K562 (cell line): ENCODE measurements at regions not wholly inside any gene's neighbourhood (a gene's known extent, or its start where the extent isn't known, plus 50 kb on each side); places are given as distances from the start of the nearest gene placed in this dataset.

Experiments used
- BRCA1 ChIP-seq, 2 experiments: fragments of 450-650 bp in 1 of 2; sonication (generic) in 1 of 2; formaldehyde crosslinking in 1 of 2; IDR thresholded peaks; 2 replicates each; pipeline versions ENCODE4 v1.5.0 to v1.6.1; 2017 to 2020; ENCODE audit warnings: mild to moderate bottlenecking in 1 of 2, missing genetic modification reagents in 1 of 2
- CCNT2 ChIP-seq: IDR thresholded peaks from 2 replicates; pipeline ENCODE4 v1.6.1; 2011; ENCODE audit warnings: borderline replicate concordance, low read depth, mild to moderate bottlenecking, moderate library complexity, mixed read lengths, low read length; ENCODE audit not compliant: insufficient read length; ENCODE audit errors: extremely low read depth
- CEBPB ChIP-seq: fragments of 450-650 bp; IDR thresholded peaks from 2 replicates; pipeline ENCODE4 v1.6.1; 2016; ENCODE audit warnings: missing genetic modification characterization, missing compliant biosample characterization
- DMBX1 ChIP-seq: fragments of 250-450 bp; sonication (Bioruptor Pico); IDR thresholded peaks from 2 replicates; pipeline ENCODE4 v1.8.0; 2022; ENCODE audit warnings: inconsistent platforms, mild to moderate bottlenecking, moderate library complexity, borderline replicate concordance
- ILF3 ChIP-seq: fragments of 450-650 bp; IDR thresholded peaks from 2 replicates; pipeline ENCODE4 v1.6.1; 2018; ENCODE audit warnings: antibody characterized with exemption, mild to moderate bottlenecking, moderate library complexity, borderline replicate concordance
- KHSRP ChIP-seq: fragments of 450-650 bp; IDR thresholded peaks from 2 replicates; pipeline ENCODE4 v1.6.1; 2017
- LARP7 ChIP-seq: fragments of 450-650 bp; IDR thresholded peaks from 2 replicates; pipeline ENCODE4 v1.6.1; 2016
- MYC ChIP-seq, 2 experiments: fragments of 250-450 bp in 1 of 2; sonication (Bioruptor Pico) in 1 of 2; IDR thresholded peaks; 2 replicates each; pipeline versions ENCODE4 v1.5.1 to v1.6.1; 2012 to 2021; ENCODE audit warnings: low read depth in 2 of 2, borderline replicate concordance in 1 of 2, improper control_type of control experiment in 1 of 2, low read length in 1 of 2, mild to moderate bottlenecking in 1 of 2, moderate library complexity in 1 of 2
- NR2F6 ChIP-seq: fragments of 450-650 bp; formaldehyde crosslinking; IDR thresholded peaks from 2 replicates; pipeline ENCODE4 v1.4.0; 2020; ENCODE audit warnings: mild to moderate bottlenecking
- SRSF1 ChIP-seq: fragments of 200-400 bp; formaldehyde crosslinking; IDR thresholded peaks from 2 replicates; pipeline ENCODE4 v1.6.1; 2017; ENCODE audit warnings: mild to moderate bottlenecking, low read depth, low read length, moderate library complexity
- TEAD1 ChIP-seq, 2 experiments: fragments of 450-650 bp in 1 of 2; sonication (generic) in 1 of 2; formaldehyde crosslinking; IDR thresholded peaks; 2 replicates each; pipeline versions ENCODE4 v1.4.0 to v1.8.0; 2020 to 2022; ENCODE audit warnings: mild to moderate bottlenecking in 2 of 2, missing genetic modification reagents in 1 of 2
- THRA ChIP-seq: fragments of 450-650 bp; IDR thresholded peaks from 2 replicates; pipeline ENCODE4 v1.6.1; 2017; ENCODE audit warnings: mild to moderate bottlenecking, moderate library complexity
- ZNF217 ChIP-seq: sonication (generic); formaldehyde crosslinking; IDR thresholded peaks from 2 replicates; pipeline ENCODE4 v1.8.0; 2022; ENCODE audit warnings: mild to moderate bottlenecking, missing genetic modification reagents
- TF ChIP-seq, protein P1 (sequence below): sonication (generic); formaldehyde crosslinking; IDR thresholded peaks from 2 replicates; pipeline ENCODE4 v1.8.0; 2022; ENCODE audit warnings: missing genetic modification reagents, mild to moderate bottlenecking, borderline replicate concordance
- TF ChIP-seq, protein P2 (sequence below): sonication (generic); formaldehyde crosslinking; IDR thresholded peaks from 2 replicates; pipeline ENCODE4 v1.8.0; 2022; ENCODE audit warnings: missing genetic modification reagents, mild to moderate bottlenecking, borderline replicate concordance
- TF ChIP-seq, protein P3 (sequence below): fragments of 450-650 bp; conservative IDR thresholded peaks from 2 replicates; pipeline ENCODE4 v1.6.1; 2016; ENCODE audit warnings: missing genetic modification characterization, low read depth, mild to moderate bottlenecking, missing compliant biosample characterization, moderate library complexity
- TF ChIP-seq, protein P4 (sequence below): sonication (generic); formaldehyde crosslinking; IDR thresholded peaks from 2 replicates; pipeline ENCODE4 v1.8.1; 2023; ENCODE audit warnings: missing genetic modification reagents, mild to moderate bottlenecking, borderline replicate concordance

GRCh38 chr2:88874063-88874657 lies 182.7 kb downstream of the RPIA start (continued):
- TF ChIP-seq, protein P1, sequence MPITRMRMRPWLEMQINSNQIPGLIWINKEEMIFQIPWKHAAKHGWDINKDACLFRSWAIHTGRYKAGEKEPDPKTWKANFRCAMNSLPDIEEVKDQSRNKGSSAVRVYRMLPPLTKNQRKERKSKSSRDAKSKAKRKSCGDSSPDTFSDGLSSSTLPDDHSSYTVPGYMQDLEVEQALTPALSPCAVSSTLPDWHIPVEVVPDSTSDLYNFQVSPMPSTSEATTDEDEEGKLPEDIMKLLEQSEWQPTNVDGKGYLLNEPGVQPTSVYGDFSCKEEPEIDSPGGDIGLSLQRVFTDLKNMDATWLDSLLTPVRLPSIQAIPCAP (CRISPR knock-in tag) = no peak
- TF ChIP-seq, protein P2, sequence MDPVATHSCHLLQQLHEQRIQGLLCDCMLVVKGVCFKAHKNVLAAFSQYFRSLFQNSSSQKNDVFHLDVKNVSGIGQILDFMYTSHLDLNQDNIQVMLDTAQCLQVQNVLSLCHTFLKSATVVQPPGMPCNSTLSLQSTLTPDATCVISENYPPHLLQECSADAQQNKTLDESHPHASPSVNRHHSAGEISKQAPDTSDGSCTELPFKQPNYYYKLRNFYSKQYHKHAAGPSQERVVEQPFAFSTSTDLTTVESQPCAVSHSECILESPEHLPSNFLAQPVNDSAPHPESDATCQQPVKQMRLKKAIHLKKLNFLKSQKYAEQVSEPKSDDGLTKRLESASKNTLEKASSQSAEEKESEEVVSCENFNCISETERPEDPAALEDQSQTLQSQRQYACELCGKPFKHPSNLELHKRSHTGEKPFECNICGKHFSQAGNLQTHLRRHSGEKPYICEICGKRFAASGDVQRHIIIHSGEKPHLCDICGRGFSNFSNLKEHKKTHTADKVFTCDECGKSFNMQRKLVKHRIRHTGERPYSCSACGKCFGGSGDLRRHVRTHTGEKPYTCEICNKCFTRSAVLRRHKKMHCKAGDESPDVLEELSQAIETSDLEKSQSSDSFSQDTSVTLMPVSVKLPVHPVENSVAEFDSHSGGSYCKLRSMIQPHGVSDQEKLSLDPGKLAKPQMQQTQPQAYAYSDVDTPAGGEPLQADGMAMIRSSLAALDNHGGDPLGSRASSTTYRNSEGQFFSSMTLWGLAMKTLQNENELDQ (CRISPR knock-in tag) = no peak
- TF ChIP-seq CEBPB (tag) = no peak
- no peak for TF ChIP-seq BRCA1 (IDR thresholded peaks at IDR 0.05)
- TF ChIP-seq BRCA1 (CRISPR knock-in tag; IDR thresholded peaks at IDR 0.05) = no peak
- no peak for TF ChIP-seq LARP7
- TF ChIP-seq, protein P3, sequence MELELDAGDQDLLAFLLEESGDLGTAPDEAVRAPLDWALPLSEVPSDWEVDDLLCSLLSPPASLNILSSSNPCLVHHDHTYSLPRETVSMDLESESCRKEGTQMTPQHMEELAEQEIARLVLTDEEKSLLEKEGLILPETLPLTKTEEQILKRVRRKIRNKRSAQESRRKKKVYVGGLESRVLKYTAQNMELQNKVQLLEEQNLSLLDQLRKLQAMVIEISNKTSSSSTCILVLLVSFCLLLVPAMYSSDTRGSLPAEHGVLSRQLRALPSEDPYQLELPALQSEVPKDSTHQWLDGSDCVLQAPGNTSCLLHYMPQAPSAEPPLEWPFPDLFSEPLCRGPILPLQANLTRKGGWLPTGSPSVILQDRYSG = no peak
- TF ChIP-seq THRA = no peak
- TF ChIP-seq KHSRP = no peak
- no peak for TF ChIP-seq CCNT2
- TF ChIP-seq ILF3 = no peak
- no peak for TF ChIP-seq TEAD1 (CRISPR knock-in tag; IDR thresholded peaks at IDR 0.05)
- TF ChIP-seq ZNF217 (CRISPR knock-in tag) = no peak
- no peak for TF ChIP-seq SRSF1
- no peak for TF ChIP-seq NR2F6
- TF ChIP-seq MYC (IDR thresholded peaks at IDR 0.05; ENCODE audit: low read depth, low read length) = no peak
- TF ChIP-seq MYC (CRISPR knock-in tag; IDR thresholded peaks at IDR 0.05; ENCODE audit: borderline replicate concordance, low read depth) = no peak
- no peak for TF ChIP-seq DMBX1 (CRISPR knock-in tag)
- TF ChIP-seq, protein P4, sequence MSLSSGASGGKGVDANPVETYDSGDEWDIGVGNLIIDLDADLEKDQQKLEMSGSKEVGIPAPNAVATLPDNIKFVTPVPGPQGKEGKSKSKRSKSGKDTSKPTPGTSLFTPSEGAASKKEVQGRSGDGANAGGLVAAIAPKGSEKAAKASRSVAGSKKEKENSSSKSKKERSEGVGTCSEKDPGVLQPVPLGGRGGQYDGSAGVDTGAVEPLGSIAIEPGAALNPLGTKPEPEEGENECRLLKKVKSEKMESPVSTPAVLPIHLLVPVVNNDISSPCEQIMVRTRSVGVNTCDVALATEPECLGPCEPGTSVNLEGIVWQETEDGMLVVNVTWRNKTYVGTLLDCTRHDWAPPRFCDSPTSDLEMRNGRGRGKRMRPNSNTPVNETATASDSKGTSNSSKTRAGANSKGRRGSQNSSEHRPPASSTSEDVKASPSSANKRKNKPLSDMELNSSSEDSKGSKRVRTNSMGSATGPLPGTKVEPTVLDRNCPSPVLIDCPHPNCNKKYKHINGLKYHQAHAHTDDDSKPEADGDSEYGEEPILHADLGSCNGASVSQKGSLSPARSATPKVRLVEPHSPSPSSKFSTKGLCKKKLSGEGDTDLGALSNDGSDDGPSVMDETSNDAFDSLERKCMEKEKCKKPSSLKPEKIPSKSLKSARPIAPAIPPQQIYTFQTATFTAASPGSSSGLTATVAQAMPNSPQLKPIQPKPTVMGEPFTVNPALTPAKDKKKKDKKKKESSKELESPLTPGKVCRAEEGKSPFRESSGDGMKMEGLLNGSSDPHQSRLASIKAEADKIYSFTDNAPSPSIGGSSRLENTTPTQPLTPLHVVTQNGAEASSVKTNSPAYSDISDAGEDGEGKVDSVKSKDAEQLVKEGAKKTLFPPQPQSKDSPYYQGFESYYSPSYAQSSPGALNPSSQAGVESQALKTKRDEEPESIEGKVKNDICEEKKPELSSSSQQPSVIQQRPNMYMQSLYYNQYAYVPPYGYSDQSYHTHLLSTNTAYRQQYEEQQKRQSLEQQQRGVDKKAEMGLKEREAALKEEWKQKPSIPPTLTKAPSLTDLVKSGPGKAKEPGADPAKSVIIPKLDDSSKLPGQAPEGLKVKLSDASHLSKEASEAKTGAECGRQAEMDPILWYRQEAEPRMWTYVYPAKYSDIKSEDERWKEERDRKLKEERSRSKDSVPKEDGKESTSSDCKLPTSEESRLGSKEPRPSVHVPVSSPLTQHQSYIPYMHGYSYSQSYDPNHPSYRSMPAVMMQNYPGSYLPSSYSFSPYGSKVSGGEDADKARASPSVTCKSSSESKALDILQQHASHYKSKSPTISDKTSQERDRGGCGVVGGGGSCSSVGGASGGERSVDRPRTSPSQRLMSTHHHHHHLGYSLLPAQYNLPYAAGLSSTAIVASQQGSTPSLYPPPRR (CRISPR knock-in tag) = no peak
